ENCODE measurements at regions not wholly inside any gene's neighbourhood (a gene's known extent, or its start where the extent isn't known, plus 50 kb on each side); places are given as distances from the start of the nearest gene placed in this dataset.

DNA sequence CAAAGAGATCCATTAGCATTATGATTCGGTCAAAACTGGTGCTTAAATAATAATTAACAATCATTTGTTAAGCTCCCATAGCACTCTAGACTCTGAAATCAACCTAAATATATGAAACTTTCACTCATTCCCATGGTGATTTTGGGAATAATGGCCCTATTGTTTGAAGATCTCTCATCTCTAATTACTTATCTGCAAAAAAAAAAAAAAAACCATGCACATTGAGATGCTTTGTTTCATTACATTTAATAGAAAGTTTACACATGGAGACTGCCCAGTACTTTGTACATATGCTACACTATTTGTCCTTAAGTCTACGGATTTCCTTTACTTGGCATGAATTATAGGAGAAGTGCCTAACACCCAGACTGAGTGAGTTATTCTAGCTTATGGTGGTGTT, 280.6 kb upstream of the MEOX2 start:
- Histone ChIP-seq H2BK120ac (ENCODE audit: low read depth, low read length) (no peak overlapping the region), H3K4me1 (ENCODE audit: control insufficient read depth, insufficient read depth, low read length) (no peaks in the 10 kb centered on the region)
- intact Hi-C loops (cut with micrococcal nuclease) = no loop called here

More for the DNA sequence above, 280.6 kb upstream of the MEOX2 start:
- H2AFZ ChIP-seq (replicated peaks; ENCODE audit: low read length, poor library complexity) = no peak overlapping the region
- TF ChIP-seq MAZ (IDR thresholded peaks at IDR 0.05; ENCODE audit: borderline replicate concordance, low read depth, low read length) = no peak
- TF ChIP-seq, protein P1, sequence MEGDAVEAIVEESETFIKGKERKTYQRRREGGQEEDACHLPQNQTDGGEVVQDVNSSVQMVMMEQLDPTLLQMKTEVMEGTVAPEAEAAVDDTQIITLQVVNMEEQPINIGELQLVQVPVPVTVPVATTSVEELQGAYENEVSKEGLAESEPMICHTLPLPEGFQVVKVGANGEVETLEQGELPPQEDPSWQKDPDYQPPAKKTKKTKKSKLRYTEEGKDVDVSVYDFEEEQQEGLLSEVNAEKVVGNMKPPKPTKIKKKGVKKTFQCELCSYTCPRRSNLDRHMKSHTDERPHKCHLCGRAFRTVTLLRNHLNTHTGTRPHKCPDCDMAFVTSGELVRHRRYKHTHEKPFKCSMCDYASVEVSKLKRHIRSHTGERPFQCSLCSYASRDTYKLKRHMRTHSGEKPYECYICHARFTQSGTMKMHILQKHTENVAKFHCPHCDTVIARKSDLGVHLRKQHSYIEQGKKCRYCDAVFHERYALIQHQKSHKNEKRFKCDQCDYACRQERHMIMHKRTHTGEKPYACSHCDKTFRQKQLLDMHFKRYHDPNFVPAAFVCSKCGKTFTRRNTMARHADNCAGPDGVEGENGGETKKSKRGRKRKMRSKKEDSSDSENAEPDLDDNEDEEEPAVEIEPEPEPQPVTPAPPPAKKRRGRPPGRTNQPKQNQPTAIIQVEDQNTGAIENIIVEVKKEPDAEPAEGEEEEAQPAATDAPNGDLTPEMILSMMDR (conservative IDR thresholded peaks at IDR 0.05; ENCODE audit: low read depth, low read length) = no peak
- TF ChIP-seq, protein P2, sequence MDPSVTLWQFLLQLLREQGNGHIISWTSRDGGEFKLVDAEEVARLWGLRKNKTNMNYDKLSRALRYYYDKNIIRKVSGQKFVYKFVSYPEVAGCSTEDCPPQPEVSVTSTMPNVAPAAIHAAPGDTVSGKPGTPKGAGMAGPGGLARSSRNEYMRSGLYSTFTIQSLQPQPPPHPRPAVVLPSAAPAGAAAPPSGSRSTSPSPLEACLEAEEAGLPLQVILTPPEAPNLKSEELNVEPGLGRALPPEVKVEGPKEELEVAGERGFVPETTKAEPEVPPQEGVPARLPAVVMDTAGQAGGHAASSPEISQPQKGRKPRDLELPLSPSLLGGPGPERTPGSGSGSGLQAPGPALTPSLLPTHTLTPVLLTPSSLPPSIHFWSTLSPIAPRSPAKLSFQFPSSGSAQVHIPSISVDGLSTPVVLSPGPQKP (IDR thresholded peaks at IDR 0.05; ENCODE audit: borderline replicate concordance, low read depth, low read length) = no peak
- no peak for TF ChIP-seq NFE2L2 (IDR thresholded peaks at IDR 0.05; ENCODE audit: low read depth, low read length)
- no peak for TF ChIP-seq SMC3 (IDR thresholded peaks at IDR 0.05; ENCODE audit: low read depth, low read length)
- no peak for TF ChIP-seq MXI1 (IDR thresholded peaks at IDR 0.05; ENCODE audit: borderline replicate concordance, low read depth, low read length)
- no peak for TF ChIP-seq RFX5 (IDR thresholded peaks at IDR 0.05; ENCODE audit: low read depth, low read length)
- no peak for TF ChIP-seq FOS (IDR thresholded peaks at IDR 0.05; ENCODE audit: low read depth, low read length)
- no peak for TF ChIP-seq RAD21 (IDR thresholded peaks at IDR 0.05; ENCODE audit: low read length)
- TF ChIP-seq BHLHE40 (IDR thresholded peaks at IDR 0.05; ENCODE audit: low read depth, low read length) = no peak
- TF ChIP-seq POLR2A (IDR thresholded peaks at IDR 0.05; ENCODE audit: low read depth, low read length) = no peak
- TF ChIP-seq CHD1 (IDR thresholded peaks at IDR 0.05; ENCODE audit: low read depth, low read length) = no peak
- no peak for TF ChIP-seq RCOR1 (IDR thresholded peaks at IDR 0.05; ENCODE audit: insufficient replicate concordance, low read length)
- no peak for TF ChIP-seq MAFK (IDR thresholded peaks at IDR 0.05; ENCODE audit: low read depth, low read length)
- TF ChIP-seq, protein P3, sequence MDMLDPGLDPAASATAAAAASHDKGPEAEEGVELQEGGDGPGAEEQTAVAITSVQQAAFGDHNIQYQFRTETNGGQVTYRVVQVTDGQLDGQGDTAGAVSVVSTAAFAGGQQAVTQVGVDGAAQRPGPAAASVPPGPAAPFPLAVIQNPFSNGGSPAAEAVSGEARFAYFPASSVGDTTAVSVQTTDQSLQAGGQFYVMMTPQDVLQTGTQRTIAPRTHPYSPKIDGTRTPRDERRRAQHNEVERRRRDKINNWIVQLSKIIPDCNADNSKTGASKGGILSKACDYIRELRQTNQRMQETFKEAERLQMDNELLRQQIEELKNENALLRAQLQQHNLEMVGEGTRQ (IDR thresholded peaks at IDR 0.05; ENCODE audit: low read depth, low read length) = no peak
- no peak for TF ChIP-seq CEBPB (IDR thresholded peaks at IDR 0.05; ENCODE audit: low read depth, low read length)
- H2AK5ac ChIP-seq (ENCODE audit: low read depth, low read length) = no peak overlapping the region
- no peak overlapping the region for H2AK9ac ChIP-seq (replicated peaks; ENCODE audit: low read depth, low read length, poor library complexity)
- H3K9me3 ChIP-seq (ENCODE audit: control insufficient read depth, insufficient read depth, low read length) = no peaks in the 10 kb centered on the region
- H3K23ac ChIP-seq (ENCODE audit: low read depth, low read length) = no peak overlapping the region
- in situ Hi-C loops (cut with MboI; ENCODE audit: low sequenced_read_pairs) = no loop called here
- H2BK20ac ChIP-seq (ENCODE audit: low read depth, low read length) = no peak overlapping the region
- no peak overlapping the region for H2BK5ac ChIP-seq (ENCODE audit: low read depth, low read length, poor library complexity, severe bottlenecking)
- CTCF ChIA-PET = interaction anchor here (0.7 kb wide), 1 partner anchor 350 kb away, joined by 4 read pairs; no protein-coding TSS in a partner anchor
- no peak for DNase-seq
- no peak overlapping the region for H3K4ac ChIP-seq (ENCODE audit: low read depth, low read length)
- no peak overlapping the region for H3K14ac ChIP-seq (replicated peaks; ENCODE audit: low read depth, low read length)
- WGBS, 2 experiments (ENCODE audit: extremely low coverage in 2 of 2, insufficient read length in 1 of 2) = no CpG with 5 or more reads among the region's 2 CpGs
- no peak overlapping the region for H3K56ac ChIP-seq (ENCODE audit: extremely low read depth, insufficient read depth, low read length)
- H3K36me3 ChIP-seq (ENCODE audit: control insufficient read depth, insufficient read depth, low read length) = no peaks in the 10 kb centered on the region
- no peak overlapping the region for H2BK15ac ChIP-seq (ENCODE audit: low read depth, low read length)
- no peak overlapping the region for H3K4me3 ChIP-seq (ENCODE audit: insufficient read depth, low read depth, low read length)
- H3K9ac ChIP-seq (ENCODE audit: low read depth, low read length) = no peak overlapping the region
- no TSS peak for BruUV-seq (replicated peaks)
- H4K5ac ChIP-seq (ENCODE audit: low read depth, low read length) = no peak overlapping the region
- no peak overlapping the region for H4K91ac ChIP-seq (ENCODE audit: insufficient read depth, low read depth, low read length)
- H3K4me2 ChIP-seq (ENCODE audit: low read depth, low read length) = no peak overlapping the region
- H3K9me1 ChIP-seq (ENCODE audit: insufficient read depth, low read length) = no peaks in the 10 kb centered on the region
- H3K79me1 ChIP-seq (ENCODE audit: low read depth in 1 of 2, low read length in 2 of 2) = no peaks in the 10 kb centered on the region
- no peaks in the 10 kb centered on the region for H4K20me1 ChIP-seq (ENCODE audit: insufficient read depth, low read length)
- H3K18ac ChIP-seq (ENCODE audit: low read depth, low read length) = no peak overlapping the region
- no peak overlapping the region for H3K27ac ChIP-seq (ENCODE audit: insufficient read depth, low read length)
- POLR2A ChIA-PET (ENCODE audit: unreplicated experiment) = no interaction called here
- dilution Hi-C loops (cut with HindIII; ENCODE audit: low sequenced_read_pairs, unreplicated experiment) = no loop called here
- no peak overlapping the region for H4K8ac ChIP-seq (ENCODE audit: low read depth in 2 of 2, low read length in 2 of 2)
- no peak for ATAC-seq (ENCODE audit: low read depth)
- no peaks in the 10 kb centered on the region for H3K27me3 ChIP-seq (ENCODE audit: control insufficient read depth, insufficient read depth, low read length)
